ENCODE measurements at regions not wholly inside any gene's neighbourhood (a gene's known extent, or its start where the extent isn't known, plus 50 kb on each side); places are given as distances from the start of the nearest gene placed in this dataset.

DNA sequence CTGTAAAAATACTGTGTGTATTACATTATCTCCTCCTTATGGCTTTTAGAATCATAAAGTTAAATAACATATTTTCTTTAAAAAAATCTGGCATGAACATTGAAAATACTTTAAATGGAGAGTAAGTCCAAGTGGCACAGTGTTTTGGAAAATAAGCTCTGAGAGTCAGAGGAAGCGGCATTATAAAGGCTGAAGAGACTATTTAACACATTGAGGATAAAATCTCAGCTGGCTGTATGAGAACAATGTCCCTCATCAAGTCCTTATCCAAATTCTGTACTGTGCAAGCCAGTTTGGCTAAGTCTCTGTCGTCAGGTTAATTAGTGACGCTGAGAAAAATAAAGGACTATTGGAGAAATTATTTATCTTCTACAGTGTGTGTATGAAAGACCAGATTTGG, 245.5 kb downstream of the MFSD1 start:
- TF ChIP-seq POLR2A (IDR thresholded peaks at IDR 0.05): no peak
- TF ChIP-seq, protein P1, sequence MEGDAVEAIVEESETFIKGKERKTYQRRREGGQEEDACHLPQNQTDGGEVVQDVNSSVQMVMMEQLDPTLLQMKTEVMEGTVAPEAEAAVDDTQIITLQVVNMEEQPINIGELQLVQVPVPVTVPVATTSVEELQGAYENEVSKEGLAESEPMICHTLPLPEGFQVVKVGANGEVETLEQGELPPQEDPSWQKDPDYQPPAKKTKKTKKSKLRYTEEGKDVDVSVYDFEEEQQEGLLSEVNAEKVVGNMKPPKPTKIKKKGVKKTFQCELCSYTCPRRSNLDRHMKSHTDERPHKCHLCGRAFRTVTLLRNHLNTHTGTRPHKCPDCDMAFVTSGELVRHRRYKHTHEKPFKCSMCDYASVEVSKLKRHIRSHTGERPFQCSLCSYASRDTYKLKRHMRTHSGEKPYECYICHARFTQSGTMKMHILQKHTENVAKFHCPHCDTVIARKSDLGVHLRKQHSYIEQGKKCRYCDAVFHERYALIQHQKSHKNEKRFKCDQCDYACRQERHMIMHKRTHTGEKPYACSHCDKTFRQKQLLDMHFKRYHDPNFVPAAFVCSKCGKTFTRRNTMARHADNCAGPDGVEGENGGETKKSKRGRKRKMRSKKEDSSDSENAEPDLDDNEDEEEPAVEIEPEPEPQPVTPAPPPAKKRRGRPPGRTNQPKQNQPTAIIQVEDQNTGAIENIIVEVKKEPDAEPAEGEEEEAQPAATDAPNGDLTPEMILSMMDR (IDR thresholded peaks at IDR 0.05): no peak
- no peak for TF ChIP-seq POLR2AphosphoS5 (IDR thresholded peaks at IDR 0.05)
